GM23338 (cell line): ENCODE measurements at regions not wholly inside any gene's neighbourhood (a gene's known extent, or its start where the extent isn't known, plus 50 kb on each side); places are given as distances from the start of the nearest gene placed in this dataset.

Experiments used
- ATAC-seq: fragments of 200-7000 bp; cut with Tn5 transposase; 3 replicates; pipeline ENCODE4 v1.9.1; 2020
- DNase-seq: peaks from one replicate; pipeline ENCODE4 v3.0.0-alpha.2; 2015; ENCODE audit warnings: low spot score
- H2AFZ ChIP-seq: fragments of 200-600 bp; sonication (generic); 2 replicates; pipeline ENCODE4 v1.8.0; 2016; ENCODE audit warnings: antibody characterized with exemption, mild to moderate bottlenecking, moderate library complexity
- H3F3A ChIP-seq: fragments of 200-600 bp; sonication (generic); replicated peaks from 2 replicates; pipeline ENCODE4 v1.8.0; 2017; ENCODE audit warnings: antibody characterized with exemption, mixed run types, low read depth
- H3K27ac ChIP-seq: fragments of 200-600 bp; sonication (generic); 2 replicates; pipeline ENCODE4 v1.6.1; 2016; ENCODE audit warnings: low read depth
- H3K27me3 ChIP-seq: fragments of 200-600 bp; sonication (generic); 2 replicates; pipeline ENCODE4 v1.8.0; 2016; ENCODE audit warnings: mild to moderate bottlenecking, mixed run types, moderate library complexity; ENCODE audit not compliant: insufficient read depth
- H3K36me3 ChIP-seq: fragments of 200-600 bp; sonication (generic); 2 replicates; pipeline ENCODE4 v1.8.0; 2016; ENCODE audit warnings: mild to moderate bottlenecking; ENCODE audit not compliant: insufficient read depth
- H3K4me1 ChIP-seq: fragments of 200-600 bp; sonication (generic); 2 replicates; pipeline ENCODE4 v1.8.0; 2016; ENCODE audit warnings: mild to moderate bottlenecking, moderate library complexity; ENCODE audit not compliant: insufficient read depth
- H3K4me2 ChIP-seq: fragments of 200-600 bp; sonication (generic); 2 replicates; pipeline ENCODE4 v1.7.1; 2017; ENCODE audit warnings: mixed run types
- H3K4me3 ChIP-seq: fragments of 200-600 bp; sonication (generic); 2 replicates; pipeline ENCODE4 v1.6.1; 2016; ENCODE audit warnings: mixed run types
- H3K79me2 ChIP-seq: fragments of 200-600 bp; sonication (generic); replicated peaks from 2 replicates; pipeline ENCODE4 v1.8.0; 2017; ENCODE audit warnings: mild to moderate bottlenecking; ENCODE audit not compliant: insufficient read depth
- H3K9me2 ChIP-seq: fragments of 200-600 bp; sonication (generic); 2 replicates; pipeline ENCODE4 v1.8.0; 2017; ENCODE audit not compliant: insufficient read depth
- H4K20me1 ChIP-seq: fragments of 200-600 bp; sonication (generic); replicated peaks from 2 replicates; pipeline ENCODE4 v1.8.0; 2017; ENCODE audit warnings: mild to moderate bottlenecking; ENCODE audit not compliant: insufficient read depth
- H3K27ac Mint-ChIP-seq: 2 replicates; pipeline ENCODE4 v1.8.0; 2020; ENCODE audit warnings: inconsistent platforms, mild to moderate bottlenecking, moderate library complexity, mixed read lengths
- H3K27me3 Mint-ChIP-seq: 3 replicates; pipeline ENCODE4 v1.8.0; 2022; ENCODE audit warnings: low read depth, mild to moderate bottlenecking, moderate library complexity, mixed read lengths, inconsistent platforms; ENCODE audit not compliant: insufficient read depth, poor library complexity
- H3K36me3 Mint-ChIP-seq: 3 replicates; pipeline ENCODE4 v1.8.0; 2021; ENCODE audit warnings: low read depth, mild to moderate bottlenecking, inconsistent platforms, moderate library complexity, mixed read lengths
- H3K4me1 Mint-ChIP-seq: 3 replicates; pipeline ENCODE4 v1.8.0; 2020; ENCODE audit warnings: mild to moderate bottlenecking, inconsistent platforms, mixed read lengths
- H3K4me3 Mint-ChIP-seq: 3 replicates; pipeline ENCODE4 v1.8.0; 2021; ENCODE audit warnings: moderate library complexity, mild to moderate bottlenecking, inconsistent platforms, mixed read lengths
- H3K9me3 Mint-ChIP-seq: 3 replicates; pipeline ENCODE4 v1.8.0; 2020; ENCODE audit warnings: moderate library complexity, mild to moderate bottlenecking, inconsistent platforms, mixed read lengths
- CREB1 ChIP-seq: fragments of 250-450 bp; sonication (Bioruptor Pico); IDR thresholded peaks from 2 replicates; pipeline ENCODE4 v1.5.0; 2020; ENCODE audit warnings: low read depth, mild to moderate bottlenecking, moderate library complexity
- EZH2 ChIP-seq: fragments of 200-600 bp; sonication (generic); IDR thresholded peaks from one replicate; pipeline ENCODE4 v1.8.0; 2017; ENCODE audit warnings: antibody characterized with exemption, mild to moderate bottlenecking, low read depth; ENCODE audit not compliant: unreplicated experiment
- EZH2phosphoT487 ChIP-seq: fragments of 200-600 bp; sonication (generic); IDR thresholded peaks from one replicate; pipeline ENCODE4 v1.8.1; 2018; ENCODE audit warnings: antibody characterized with exemption; ENCODE audit not compliant: unreplicated experiment
- JUNB ChIP-seq: IDR thresholded peaks from one replicate; pipeline ENCODE4 v1.6.1; 2016; ENCODE audit warnings: antibody characterized with exemption; ENCODE audit not compliant: unreplicated experiment
- NANOG ChIP-seq: IDR thresholded peaks from 2 replicates; pipeline ENCODE4 v1.6.1; 2016; ENCODE audit warnings: antibody characterized with exemption, borderline replicate concordance
- STAT1 ChIP-seq: IDR thresholded peaks from one replicate; pipeline ENCODE4 v1.6.1; 2016; ENCODE audit warnings: antibody characterized with exemption; ENCODE audit not compliant: unreplicated experiment
- ZNF114 ChIP-seq: fragments of 250-450 bp; sonication (Bioruptor Pico); IDR thresholded peaks from 2 replicates; pipeline ENCODE4 v1.5.0; 2020; ENCODE audit warnings: mild to moderate bottlenecking, moderate library complexity
- ZNF331 ChIP-seq: fragments of 250-450 bp; sonication (Bioruptor Pico); IDR thresholded peaks from 2 replicates; pipeline ENCODE4 v1.5.0; 2020; ENCODE audit warnings: low read depth, mild to moderate bottlenecking, moderate library complexity
- TF ChIP-seq, protein P1 (sequence below), 2 experiments: fragments of 200-600 bp in 1 of 2; sonication (generic) in 1 of 2; conservative IDR thresholded peaks; 2 replicates each; pipeline versions ENCODE4 v1.5.1 to v1.6.1; 2016 to 2017; ENCODE audit warnings: antibody characterized with exemption in 2 of 2, low read depth in 2 of 2, mild to moderate bottlenecking in 2 of 2, moderate library complexity in 1 of 2
- TF ChIP-seq, protein P2 (sequence below): IDR thresholded peaks from 2 replicates; pipeline ENCODE4 v1.6.1; 2016; ENCODE audit warnings: antibody characterized with exemption
- TF ChIP-seq, protein P3 (sequence below): IDR thresholded peaks from one replicate; pipeline ENCODE4 v1.6.1; 2018; ENCODE audit warnings: antibody characterized with exemption; ENCODE audit not compliant: unreplicated experiment

DNA sequence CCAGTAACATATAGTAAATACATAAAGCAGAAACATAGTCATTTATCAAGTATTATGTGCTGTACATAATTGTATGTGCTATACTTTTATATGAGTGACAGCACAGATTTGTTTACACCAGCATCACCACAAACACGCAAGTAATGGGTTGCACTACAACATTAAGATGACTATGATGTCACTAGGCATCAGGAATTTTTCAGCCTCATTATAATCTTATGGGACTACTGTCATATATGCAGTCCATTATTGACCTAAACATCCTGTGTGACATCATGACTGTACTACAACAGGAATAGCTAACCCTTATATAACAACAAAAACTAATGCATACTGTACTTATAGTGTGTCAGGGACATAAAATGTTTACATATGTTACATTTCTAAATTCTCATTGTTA lies 50.2 kb upstream of the IZUMO1R start:
- Histone ChIP-seq H3K4me2 (no peak overlapping the region), H3K4me1 (no peaks in the 10 kb centered on the region), H3K79me2 (no peaks in the 10 kb centered on the region), H3K4me3 (no peak overlapping the region), H3K27ac (no peak overlapping the region), H3K36me3 (no peaks in the 10 kb centered on the region), H3K9me2 (no peaks in the 10 kb centered on the region), H3F3A (no peaks in the 10 kb centered on the region), H3K27me3 (no peaks in the 10 kb centered on the region), H2AFZ (no peak overlapping the region), H4K20me1 (no peaks in the 10 kb centered on the region)
- no peak overlapping the region for H3K27ac Mint-ChIP-seq
- peaks cover 4% of the 10 kb centered on the region; the same call in 2 of the 3 replicates for H3K36me3 Mint-ChIP-seq
- H3K4me1 Mint-ChIP-seq: no peaks in the 10 kb centered on the region
- ATAC-seq: no peak
- H3K9me3 Mint-ChIP-seq: peaks cover 14% of the 10 kb centered on the region
- peaks cover 4% of the 10 kb centered on the region for H3K27me3 Mint-ChIP-seq
- TF ChIP-seq ZNF114 (no peak), STAT1 (no peak), JUNB (no peak), ZNF331 (no peak), CREB1 (CRISPR knock-in tag) (no peak), NANOG (no peak), EZH2 (no peak), EZH2phosphoT487 (no peak)
- TF ChIP-seq, protein P1, sequence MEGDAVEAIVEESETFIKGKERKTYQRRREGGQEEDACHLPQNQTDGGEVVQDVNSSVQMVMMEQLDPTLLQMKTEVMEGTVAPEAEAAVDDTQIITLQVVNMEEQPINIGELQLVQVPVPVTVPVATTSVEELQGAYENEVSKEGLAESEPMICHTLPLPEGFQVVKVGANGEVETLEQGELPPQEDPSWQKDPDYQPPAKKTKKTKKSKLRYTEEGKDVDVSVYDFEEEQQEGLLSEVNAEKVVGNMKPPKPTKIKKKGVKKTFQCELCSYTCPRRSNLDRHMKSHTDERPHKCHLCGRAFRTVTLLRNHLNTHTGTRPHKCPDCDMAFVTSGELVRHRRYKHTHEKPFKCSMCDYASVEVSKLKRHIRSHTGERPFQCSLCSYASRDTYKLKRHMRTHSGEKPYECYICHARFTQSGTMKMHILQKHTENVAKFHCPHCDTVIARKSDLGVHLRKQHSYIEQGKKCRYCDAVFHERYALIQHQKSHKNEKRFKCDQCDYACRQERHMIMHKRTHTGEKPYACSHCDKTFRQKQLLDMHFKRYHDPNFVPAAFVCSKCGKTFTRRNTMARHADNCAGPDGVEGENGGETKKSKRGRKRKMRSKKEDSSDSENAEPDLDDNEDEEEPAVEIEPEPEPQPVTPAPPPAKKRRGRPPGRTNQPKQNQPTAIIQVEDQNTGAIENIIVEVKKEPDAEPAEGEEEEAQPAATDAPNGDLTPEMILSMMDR (conservative IDR thresholded peaks at IDR 0.05; ENCODE audit: low read depth in 2 of 2): no peak
- TF ChIP-seq, protein P2, sequence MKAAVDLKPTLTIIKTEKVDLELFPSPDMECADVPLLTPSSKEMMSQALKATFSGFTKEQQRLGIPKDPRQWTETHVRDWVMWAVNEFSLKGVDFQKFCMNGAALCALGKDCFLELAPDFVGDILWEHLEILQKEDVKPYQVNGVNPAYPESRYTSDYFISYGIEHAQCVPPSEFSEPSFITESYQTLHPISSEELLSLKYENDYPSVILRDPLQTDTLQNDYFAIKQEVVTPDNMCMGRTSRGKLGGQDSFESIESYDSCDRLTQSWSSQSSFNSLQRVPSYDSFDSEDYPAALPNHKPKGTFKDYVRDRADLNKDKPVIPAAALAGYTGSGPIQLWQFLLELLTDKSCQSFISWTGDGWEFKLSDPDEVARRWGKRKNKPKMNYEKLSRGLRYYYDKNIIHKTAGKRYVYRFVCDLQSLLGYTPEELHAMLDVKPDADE: no peak
- TF ChIP-seq, protein P3, sequence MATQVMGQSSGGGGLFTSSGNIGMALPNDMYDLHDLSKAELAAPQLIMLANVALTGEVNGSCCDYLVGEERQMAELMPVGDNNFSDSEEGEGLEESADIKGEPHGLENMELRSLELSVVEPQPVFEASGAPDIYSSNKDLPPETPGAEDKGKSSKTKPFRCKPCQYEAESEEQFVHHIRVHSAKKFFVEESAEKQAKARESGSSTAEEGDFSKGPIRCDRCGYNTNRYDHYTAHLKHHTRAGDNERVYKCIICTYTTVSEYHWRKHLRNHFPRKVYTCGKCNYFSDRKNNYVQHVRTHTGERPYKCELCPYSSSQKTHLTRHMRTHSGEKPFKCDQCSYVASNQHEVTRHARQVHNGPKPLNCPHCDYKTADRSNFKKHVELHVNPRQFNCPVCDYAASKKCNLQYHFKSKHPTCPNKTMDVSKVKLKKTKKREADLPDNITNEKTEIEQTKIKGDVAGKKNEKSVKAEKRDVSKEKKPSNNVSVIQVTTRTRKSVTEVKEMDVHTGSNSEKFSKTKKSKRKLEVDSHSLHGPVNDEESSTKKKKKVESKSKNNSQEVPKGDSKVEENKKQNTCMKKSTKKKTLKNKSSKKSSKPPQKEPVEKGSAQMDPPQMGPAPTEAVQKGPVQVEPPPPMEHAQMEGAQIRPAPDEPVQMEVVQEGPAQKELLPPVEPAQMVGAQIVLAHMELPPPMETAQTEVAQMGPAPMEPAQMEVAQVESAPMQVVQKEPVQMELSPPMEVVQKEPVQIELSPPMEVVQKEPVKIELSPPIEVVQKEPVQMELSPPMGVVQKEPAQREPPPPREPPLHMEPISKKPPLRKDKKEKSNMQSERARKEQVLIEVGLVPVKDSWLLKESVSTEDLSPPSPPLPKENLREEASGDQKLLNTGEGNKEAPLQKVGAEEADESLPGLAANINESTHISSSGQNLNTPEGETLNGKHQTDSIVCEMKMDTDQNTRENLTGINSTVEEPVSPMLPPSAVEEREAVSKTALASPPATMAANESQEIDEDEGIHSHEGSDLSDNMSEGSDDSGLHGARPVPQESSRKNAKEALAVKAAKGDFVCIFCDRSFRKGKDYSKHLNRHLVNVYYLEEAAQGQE: no peak
- no peak overlapping the region for H3K4me3 Mint-ChIP-seq
- no peak for DNase-seq
